GM12878 (cell line): ENCODE measurements at regions not wholly inside any gene's neighbourhood (a gene's known extent, or its start where the extent isn't known, plus 50 kb on each side); places are given as distances from the start of the nearest gene placed in this dataset.

Experiments used
- ATAC-seq: fragments of 200-7000 bp; cut with Tn5 transposase; 3 replicates; pipeline ENCODE4 v1.9.1; 2020; ENCODE audit warnings: mild to moderate bottlenecking, moderate library complexity
- BruUV-seq: library from RNA; stranded (reverse); fragments of 400-500 nt; replicated peaks from 2 replicates; lab custom pipeline; 2021; lab: Mats Ljungman, UMichigan
- CTCF ChIA-PET: fragments of 300-600 bp; sonication (Branson Sonifier 250); formaldehyde crosslinking; extraction: SDS; loops from one replicate; lab custom pipeline; 2021; ENCODE audit warnings: inconsistent platforms; lab: Yijun Ruan, JAX
- POLR2A ChIA-PET: fragments of 350-600 bp; formaldehyde crosslinking; extraction: SDS; loops from one replicate; lab custom pipeline; 2021; ENCODE audit warnings: inconsistent platforms; lab: Charles Lee
- RAD21 ChIA-PET: fragments of 300-600 bp; sonication (Branson Sonifier 250); formaldehyde crosslinking; loops from one replicate; lab custom pipeline; 2023; ENCODE audit warnings: antibody characterized with exemption; ENCODE audit not compliant: unreplicated experiment; lab: Charles Lee
- SMC1A ChIA-PET: fragments of 300-600 bp; sonication (Branson Sonifier 250); formaldehyde crosslinking; loops from one replicate; lab custom pipeline; 2023; ENCODE audit not compliant: unreplicated experiment, uncharacterized antibody; lab: Charles Lee
- DNase-seq: peaks from one replicate; pipeline ENCODE4 v3.0.0-alpha.2; 2011; ENCODE audit warnings: low read depth, low spot score
- FAIRE-seq: peaks from 3 replicates; lab custom pipeline; 2011; peaks lifted over from hg19 to GRCh38; lab: Jason Lieb, UNC
- H2AFZ ChIP-seq: 2 replicates; pipeline ENCODE4 v1.6.0; 2011; ENCODE audit warnings: low read depth, low read length, control low read depth; ENCODE audit not compliant: control insufficient read depth
- H3K27ac ChIP-seq: 2 replicates; pipeline ENCODE4 v1.5.1; 2011; ENCODE audit warnings: control low read depth; ENCODE audit not compliant: control insufficient read depth, insufficient read depth
- H3K27me3 ChIP-seq, 2 experiments: replicated peaks in 1 of 2; 2 replicates each; pipeline versions ENCODE4 v1.6.0 to v1.6.1; 2011; ENCODE audit warnings: low read length in 1 of 2; ENCODE audit not compliant: control insufficient read depth in 2 of 2, insufficient read depth in 2 of 2
- H3K36me3 ChIP-seq, 2 experiments: 2 replicates each; pipeline ENCODE4 v1.5.1; 2011; ENCODE audit warnings: low read length in 1 of 2; ENCODE audit not compliant: control insufficient read depth in 2 of 2, insufficient read depth in 2 of 2
- H3K4me1 ChIP-seq: 2 replicates; pipeline ENCODE4 v1.6.1; 2011; ENCODE audit warnings: mild to moderate bottlenecking, low read length, moderate library complexity, mixed read lengths; ENCODE audit not compliant: control insufficient read depth, insufficient read depth
- H3K4me2 ChIP-seq: 2 replicates; pipeline ENCODE4 v1.6.0; 2011; ENCODE audit warnings: control low read depth; ENCODE audit not compliant: control insufficient read depth, insufficient read depth
- H3K4me3 ChIP-seq: fragments of 200-600 bp; sonication (generic); 2 replicates; pipeline ENCODE4 v1.5.1; 2016
- H3K79me2 ChIP-seq: 2 replicates; pipeline ENCODE4 v1.6.0; 2011; ENCODE audit warnings: low read length; ENCODE audit not compliant: control insufficient read depth, insufficient read depth
- H3K9ac ChIP-seq: 2 replicates; pipeline ENCODE4 v1.8.0; 2011; ENCODE audit warnings: low read length, control low read depth, mixed read lengths; ENCODE audit not compliant: control insufficient read depth, insufficient read depth
- H3K9me3 ChIP-seq: replicated peaks from 3 replicates; pipeline ENCODE4 v1.5.1; 2011; ENCODE audit warnings: mild to moderate bottlenecking, low read length; ENCODE audit not compliant: control insufficient read depth, insufficient read depth
- H4K20me1 ChIP-seq: 2 replicates; pipeline ENCODE4 v1.6.0; 2011; ENCODE audit not compliant: control insufficient read depth, insufficient read depth
- EP300 ChIP-seq, 2 experiments: fragments of 150-350 bp in 1 of 2; IDR thresholded peaks; 2 replicates each; pipeline ENCODE4 v1.6.1; 2011 to 2012; ENCODE audit warnings: low read depth in 2 of 2, low read length in 2 of 2, borderline replicate concordance in 1 of 2, improper control_type of control experiment in 1 of 2, inconsistent platforms in 1 of 2; ENCODE audit not compliant: control insufficient read depth in 1 of 2
- RB1 ChIP-seq: fragments of 450-650 bp; formaldehyde crosslinking; IDR thresholded peaks from 2 replicates; pipeline ENCODE4 v1.6.1; 2017; ENCODE audit warnings: mild to moderate bottlenecking, borderline replicate concordance
- SMC3 ChIP-seq: IDR thresholded peaks from 2 replicates; pipeline ENCODE4 v1.6.1; 2011; ENCODE audit warnings: low read length, improper control_type of control experiment, borderline replicate concordance
- WGBS: methylation state at CpG from one replicate; pipeline ENCODE4 v1.1.6; 2016; ENCODE audit warnings: low lambda C conversion rate; ENCODE audit not compliant: insufficient replicate concordance, insufficient coverage; ENCODE audit errors: missing lambda C conversion rate; 5-methylcytosine and 5-hydroxymethylcytosine counted together
- in situ Hi-C: fragments of 300-500 bp; cut with MboI; formaldehyde crosslinking; loops from 9 replicates; pipeline ENCODE4 v1.14.3; 2018; ENCODE audit warnings: mixed read lengths
- intact Hi-C: fragments of 100-400 bp; cut with micrococcal nuclease; formaldehyde crosslinking; loops from one replicate; pipeline ENCODE4 v1.14.2; 2022; ENCODE audit not compliant: unreplicated experiment
- TF ChIP-seq, protein P1 (sequence below), 3 experiments: IDR thresholded peaks in 2 of 3; conservative IDR thresholded peaks in 1 of 3; 2 replicates each; pipeline ENCODE4 v1.5.1; 2011; ENCODE audit warnings: low read depth in 3 of 3, low read length in 3 of 3, mild to moderate bottlenecking in 3 of 3, control low read depth in 2 of 3, moderate library complexity in 2 of 3, inconsistent platforms in 1 of 3, mixed read lengths in 1 of 3; ENCODE audit not compliant: control insufficient read depth in 2 of 3, insufficient read depth in 1 of 3; ENCODE audit errors: extremely low read depth in 1 of 3

DNA sequence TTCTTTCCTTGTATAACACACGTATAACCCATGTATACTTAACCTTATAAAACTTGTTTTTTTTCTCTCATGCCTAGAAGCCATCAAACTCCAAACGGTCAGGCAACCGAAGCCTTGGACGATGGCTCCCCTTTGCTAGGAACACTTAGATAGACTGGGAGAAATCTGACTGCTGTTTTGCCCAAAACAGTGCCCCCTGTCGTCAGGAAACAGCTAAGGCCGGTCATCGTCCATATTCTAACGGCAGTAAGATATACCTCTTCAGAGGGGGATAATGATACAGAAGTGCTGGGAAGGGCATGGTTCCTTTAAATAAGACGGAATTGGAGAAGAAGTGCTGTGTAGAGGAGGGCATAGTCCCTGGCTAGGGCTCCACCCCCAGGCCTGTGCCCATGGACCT, 130.5 kb downstream of the SLC41A2 start (continued):
- TF ChIP-seq SMC3, result peak; percentile 14; the same call in 1 of the 2 replicates

DNA sequence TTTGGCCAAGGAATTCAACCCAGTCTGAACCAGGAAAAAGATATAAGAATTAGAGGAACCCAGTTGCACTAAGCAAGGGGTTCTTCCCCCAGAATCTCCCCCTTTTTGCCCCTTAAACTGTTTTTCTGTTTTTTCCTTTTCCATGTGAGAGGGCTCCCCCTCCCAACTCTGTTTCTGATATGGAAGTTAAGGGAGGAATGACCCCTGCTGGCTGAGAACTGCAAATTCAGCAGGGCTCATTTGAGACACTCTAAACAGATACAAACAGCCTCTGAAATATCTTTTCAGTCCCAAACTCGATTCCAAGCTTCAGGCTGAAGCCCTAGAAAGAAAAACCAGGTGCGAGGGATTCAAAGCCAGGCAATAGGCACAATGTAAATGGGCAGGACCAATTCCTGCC, 132.7 kb downstream of the SLC41A2 start:
- 48% methylated on average over 2 of the region's 2 CpGs for WGBS
- ChIA-PET POLR2A (no interaction called here), CTCF (interaction anchor here (1.1 to 1.3 kb wide), 2 partner anchors 8 to 444 kb away, joined by 3 read pairs; no protein-coding TSS in a partner anchor), SMC1A (no interaction called here), RAD21 (interaction anchor here (0.7 kb wide), 1 partner anchor 444 kb away, joined by 3 read pairs; no protein-coding TSS in a partner anchor)
- Histone ChIP-seq H2AFZ (no peak overlapping the region), H3K79me2 (no peaks in the 10 kb centered on the region), H4K20me1 (no peaks in the 10 kb centered on the region), H3K36me3 (no peaks in the 10 kb centered on the region), H3K27me3 (no peaks in the 10 kb centered on the region), H3K4me1 (no peaks in the 10 kb centered on the region), H3K4me3 (no peak overlapping the region), H3K4me2 (no peak overlapping the region), H3K9me3 (peaks cover 5% of the 10 kb centered on the region; the same call in 2 of the 3 replicates), H3K27ac (no peak overlapping the region), H3K9ac (no peak overlapping the region)
- FAIRE-seq (no peak), ATAC-seq (no peak), DNase-seq (no peak)
- no TSS peak for BruUV-seq
- in situ Hi-C loops, result no loop called here
- no peak for TF ChIP-seq RB1
- TF ChIP-seq SMC3, result 0 out of 2 replicates have a peak, but pooled peaks have one; percentile 17
- TF ChIP-seq, protein P1, sequence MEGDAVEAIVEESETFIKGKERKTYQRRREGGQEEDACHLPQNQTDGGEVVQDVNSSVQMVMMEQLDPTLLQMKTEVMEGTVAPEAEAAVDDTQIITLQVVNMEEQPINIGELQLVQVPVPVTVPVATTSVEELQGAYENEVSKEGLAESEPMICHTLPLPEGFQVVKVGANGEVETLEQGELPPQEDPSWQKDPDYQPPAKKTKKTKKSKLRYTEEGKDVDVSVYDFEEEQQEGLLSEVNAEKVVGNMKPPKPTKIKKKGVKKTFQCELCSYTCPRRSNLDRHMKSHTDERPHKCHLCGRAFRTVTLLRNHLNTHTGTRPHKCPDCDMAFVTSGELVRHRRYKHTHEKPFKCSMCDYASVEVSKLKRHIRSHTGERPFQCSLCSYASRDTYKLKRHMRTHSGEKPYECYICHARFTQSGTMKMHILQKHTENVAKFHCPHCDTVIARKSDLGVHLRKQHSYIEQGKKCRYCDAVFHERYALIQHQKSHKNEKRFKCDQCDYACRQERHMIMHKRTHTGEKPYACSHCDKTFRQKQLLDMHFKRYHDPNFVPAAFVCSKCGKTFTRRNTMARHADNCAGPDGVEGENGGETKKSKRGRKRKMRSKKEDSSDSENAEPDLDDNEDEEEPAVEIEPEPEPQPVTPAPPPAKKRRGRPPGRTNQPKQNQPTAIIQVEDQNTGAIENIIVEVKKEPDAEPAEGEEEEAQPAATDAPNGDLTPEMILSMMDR (IDR thresholded peaks at IDR 0.05 in 2 of 3, conservative IDR thresholded peaks at IDR 0.05 in 1 of 3; ENCODE audit: control insufficient read depth in 2 of 3, extremely low read depth in 1 of 3, insufficient read depth in 1 of 3, low read depth in 3 of 3, low read length in 3 of 3), result peak in 2 of 3 experiments; percentile 27 to 33; a peak in 3 of 6 replicates
- no peak for TF ChIP-seq EP300 (IDR thresholded peaks at IDR 0.05; ENCODE audit: borderline replicate concordance in 1 of 2, control insufficient read depth in 1 of 2, low read depth in 2 of 2, low read length in 2 of 2)
- intact Hi-C loops, result no loop called here
